Tongue (tissue), 1 donor: ENCODE measurements at regions not wholly inside any gene's neighbourhood (a gene's known extent, or its start where the extent isn't known, plus 50 kb on each side); places are given as distances from the start of the nearest gene placed in this dataset.
"Not testable (repeated sequence)": the region's sequence is repeated elsewhere in the genome, so short reads cannot be mapped to it uniquely, and the experiment has no call there.

Source experiments
- DNase-seq: peaks from one replicate; pipeline ENCODE4 v3.0.0-alpha.2; 2015

DNA sequence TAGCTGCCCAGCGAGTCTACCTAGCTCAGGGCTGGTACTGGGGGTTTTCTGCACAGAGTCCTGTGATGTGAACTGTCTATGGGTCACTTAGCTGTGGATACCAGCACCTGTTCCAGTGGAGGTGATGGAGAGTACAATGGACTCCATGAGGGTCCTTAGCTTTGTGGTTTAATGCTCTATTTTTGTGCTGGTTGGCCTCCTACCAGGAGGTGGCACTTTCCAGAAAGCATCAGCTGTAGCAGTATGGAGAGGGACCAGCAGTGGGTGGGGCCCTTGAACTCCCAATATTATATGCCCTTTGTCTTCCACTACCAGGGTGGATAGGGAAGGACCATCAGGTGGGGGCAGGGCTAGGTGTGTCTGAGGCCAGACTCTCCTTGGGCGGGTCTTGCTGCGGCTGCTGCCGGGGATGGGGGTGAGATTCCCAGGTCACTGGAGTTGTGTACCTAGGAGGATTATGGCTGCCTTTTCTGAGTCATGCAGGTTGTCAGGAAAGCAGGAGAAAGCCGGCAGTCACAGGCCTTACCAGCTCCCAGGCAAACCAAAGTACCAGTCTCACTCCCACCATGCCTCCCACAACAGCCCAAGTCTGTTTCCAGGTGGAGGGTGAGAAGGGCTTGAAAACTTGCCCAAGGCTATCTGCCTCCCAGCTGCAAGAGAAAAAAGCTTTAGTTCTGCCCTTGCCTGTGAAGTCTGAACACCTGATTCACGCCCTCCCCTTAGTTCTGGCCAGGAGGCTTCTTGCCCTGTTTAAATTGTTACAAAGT is 163.0 kb upstream of the NUDT4 start:
- DNase-seq = no peak

DNA sequence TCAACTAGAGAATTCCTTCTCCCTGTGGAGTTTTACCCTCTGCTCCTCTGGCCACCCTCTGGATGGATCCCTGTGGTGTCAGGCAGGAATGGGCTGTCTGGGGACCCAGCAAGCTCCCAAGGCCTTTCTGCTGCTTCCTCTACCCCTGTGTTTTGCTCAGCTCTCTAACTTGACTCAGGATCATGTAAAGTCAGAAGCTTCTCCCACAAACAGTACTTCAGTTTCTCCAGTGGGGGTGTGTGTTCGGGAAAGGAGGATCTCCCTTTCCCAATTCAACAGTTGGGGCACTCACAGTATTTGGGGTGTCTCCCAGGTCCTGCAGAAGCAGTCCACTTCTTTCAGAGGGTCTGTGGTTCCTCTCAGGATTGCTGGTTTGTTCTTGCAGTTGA is 162.4 kb upstream of the NUDT4 start:
- no peak for DNase-seq

DNA sequence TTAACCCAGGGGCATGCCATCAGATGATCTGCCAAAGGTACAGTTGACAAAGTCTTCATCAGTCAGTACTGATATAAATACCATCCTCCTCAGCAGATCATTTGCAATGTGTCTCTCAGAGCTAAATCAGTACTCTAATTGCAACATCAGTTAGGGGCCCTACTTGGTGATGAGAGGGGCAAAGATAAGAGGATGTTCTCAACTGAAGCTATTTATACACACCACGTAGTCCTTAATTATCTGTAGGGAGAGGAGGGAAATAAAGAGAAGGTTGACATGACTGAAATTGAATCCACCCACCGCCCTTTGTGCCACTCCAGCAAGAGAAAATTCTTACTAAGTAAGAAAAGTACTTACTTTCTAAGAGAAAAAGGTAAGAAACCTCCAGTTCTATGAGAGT is 157.8 kb upstream of the NUDT4 start:
- peak; percentile 69 for DNase-seq

DNA sequence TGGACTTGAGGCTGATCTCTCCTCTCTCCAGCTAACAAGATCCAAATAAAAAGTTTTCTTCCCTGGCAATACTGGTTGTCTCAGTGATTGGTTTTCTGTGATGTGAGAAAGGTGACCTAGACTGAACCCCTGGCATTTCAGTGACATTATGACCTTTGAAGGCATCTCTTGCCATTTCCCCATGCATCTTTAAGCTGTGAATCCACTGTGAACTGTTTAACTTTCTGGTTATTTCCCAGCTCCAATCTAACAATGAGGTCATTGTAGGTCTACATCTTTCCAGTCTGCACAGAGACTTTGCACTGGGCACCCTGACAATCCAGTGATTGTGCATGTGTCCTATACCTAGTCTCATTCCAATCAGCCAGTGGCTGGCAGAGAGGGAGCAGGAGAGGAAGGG is 155.9 kb upstream of the NUDT4 start:
- no peak for DNase-seq

DNA sequence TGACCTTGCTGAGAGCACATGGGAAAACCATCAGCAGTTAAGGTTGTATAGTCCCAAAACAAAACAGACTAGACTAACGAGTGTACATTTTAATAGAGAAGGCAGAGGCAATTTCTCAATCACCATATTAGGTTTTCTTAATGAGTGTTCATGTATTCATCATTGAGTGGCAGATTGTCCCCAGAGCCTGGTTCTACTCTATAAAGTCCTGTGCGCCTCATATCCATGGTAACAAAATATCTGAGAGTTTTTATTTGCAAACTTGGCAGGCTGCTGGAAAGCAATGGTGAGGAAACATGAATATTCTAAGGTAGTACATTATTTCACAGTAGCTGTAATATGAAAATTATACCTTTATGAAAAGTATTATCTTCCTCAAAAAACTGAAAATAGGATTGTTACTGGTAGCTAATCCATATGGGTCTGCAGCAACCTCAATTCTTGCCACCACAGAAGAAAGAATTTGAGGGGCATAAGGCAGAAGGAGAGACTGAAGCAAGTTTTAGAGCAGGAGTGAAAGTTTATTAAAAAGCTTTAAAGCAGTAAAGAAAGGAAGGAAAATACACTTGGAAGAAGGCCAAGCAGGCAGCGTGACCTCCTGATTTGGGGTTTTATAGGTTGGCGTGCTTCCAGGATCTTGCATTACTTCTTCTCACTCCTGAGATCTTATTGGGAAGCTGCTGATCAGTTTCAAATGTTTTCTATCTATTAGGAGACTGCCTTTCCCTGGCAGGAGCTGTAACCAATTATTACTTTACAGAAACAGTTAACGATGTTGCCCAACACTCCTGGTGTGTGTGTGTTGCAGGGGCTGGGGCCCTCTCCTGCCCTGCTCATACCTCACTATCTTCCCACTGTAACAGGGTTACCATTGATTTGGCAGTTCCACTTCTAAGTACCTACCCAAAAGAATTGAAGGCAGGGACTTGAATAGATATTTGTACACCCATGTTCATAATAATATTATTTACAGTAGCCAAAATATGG is 154.0 kb upstream of the NUDT4 start:
- DNase-seq = peak; percentile 61

DNA sequence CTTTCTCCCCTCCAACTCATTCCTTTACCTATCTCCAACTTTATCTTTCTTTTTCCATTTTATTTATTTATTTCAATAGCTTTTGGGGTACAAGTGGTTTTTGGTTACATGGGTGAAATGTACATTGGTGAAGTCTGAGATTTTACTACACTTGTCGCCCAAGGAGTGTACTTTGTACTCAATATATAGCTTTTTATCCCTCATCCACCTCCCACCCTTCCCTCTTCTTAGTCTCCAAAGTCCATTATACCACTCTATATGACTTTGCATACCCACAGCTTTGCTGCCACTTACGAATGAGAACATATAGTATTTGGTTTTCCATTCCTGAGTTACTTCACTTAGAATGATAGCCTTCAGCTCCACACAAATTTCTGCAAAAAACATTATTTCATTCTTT is 152.6 kb upstream of the NUDT4 start:
- DNase-seq = no peak

DNA sequence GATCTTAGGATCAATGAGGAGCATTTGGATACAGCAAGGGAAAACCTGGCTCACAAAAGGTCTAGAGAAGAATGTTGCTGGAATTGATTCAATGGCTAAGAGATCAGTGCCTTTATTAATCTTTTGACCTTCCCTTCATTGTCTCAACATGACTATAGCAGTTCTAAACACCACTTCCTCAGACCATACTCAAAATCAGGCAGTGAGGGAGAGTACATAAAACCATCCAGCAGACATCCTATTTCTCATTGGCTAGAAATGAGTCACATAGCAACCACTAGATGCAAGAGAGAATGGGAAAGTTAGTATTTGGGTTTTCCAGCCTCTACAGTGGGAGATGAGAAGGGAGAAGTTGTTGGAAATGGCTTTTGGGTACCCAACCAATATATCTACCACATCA is 151.4 kb upstream of the NUDT4 start:
- no peak for DNase-seq

DNA sequence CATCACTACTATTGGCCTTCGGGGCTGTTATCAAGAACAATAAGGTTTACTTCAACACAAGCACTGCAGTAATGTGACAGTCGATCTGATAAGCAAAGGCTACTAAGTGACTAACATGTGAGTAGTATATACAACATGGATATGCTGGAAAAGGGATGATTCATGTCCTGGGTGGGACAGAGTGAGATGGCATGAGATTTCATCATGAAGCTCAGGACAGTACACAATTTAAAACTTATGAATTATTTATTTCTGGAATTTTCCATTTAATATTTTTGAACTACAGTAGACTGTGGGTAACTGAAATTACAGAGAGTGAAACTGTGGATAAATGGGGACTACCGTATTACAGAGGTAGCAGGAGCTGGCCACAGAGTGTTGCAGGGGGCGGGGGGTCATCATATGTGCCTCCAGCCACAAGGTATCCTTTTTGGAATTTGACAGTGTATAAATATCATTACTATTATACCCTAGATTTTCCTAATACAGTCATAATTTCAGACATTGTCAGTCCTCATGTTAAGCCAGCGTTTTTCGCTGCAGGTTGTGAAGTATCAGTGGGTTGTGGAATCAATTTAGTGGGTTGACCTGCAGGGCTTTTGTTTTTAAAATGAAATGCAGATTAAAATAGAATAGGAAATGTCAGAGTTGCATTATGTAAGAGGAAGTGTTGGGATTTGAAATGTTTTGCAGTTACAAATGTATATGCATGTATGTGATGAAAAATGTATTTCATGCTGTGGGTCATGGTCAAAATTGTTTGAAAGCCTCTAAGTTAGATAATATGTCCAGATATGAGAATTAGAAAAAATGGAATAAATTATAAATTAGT is 148.0 kb upstream of the NUDT4 start:
- DNase-seq = no peak

DNA sequence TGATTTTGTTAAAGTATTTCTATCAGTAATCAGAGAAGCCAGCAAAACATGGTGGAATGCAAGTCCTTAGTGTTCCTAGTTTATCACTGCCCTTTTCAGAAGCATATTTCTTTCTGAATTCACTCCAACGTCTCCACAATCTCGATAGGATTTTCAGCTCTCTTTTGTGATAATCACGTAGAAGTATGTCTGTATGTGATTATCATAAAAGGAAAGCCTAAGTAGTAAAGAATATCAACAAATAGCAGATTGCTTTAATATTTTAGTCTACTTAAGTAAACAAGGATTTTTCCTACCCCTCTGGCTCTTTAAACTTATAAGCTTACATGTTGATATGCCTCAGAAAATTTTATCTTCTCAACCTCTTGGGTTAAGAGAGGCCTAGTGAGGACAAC is 147.4 kb upstream of the NUDT4 start:
- no peak for DNase-seq

DNA sequence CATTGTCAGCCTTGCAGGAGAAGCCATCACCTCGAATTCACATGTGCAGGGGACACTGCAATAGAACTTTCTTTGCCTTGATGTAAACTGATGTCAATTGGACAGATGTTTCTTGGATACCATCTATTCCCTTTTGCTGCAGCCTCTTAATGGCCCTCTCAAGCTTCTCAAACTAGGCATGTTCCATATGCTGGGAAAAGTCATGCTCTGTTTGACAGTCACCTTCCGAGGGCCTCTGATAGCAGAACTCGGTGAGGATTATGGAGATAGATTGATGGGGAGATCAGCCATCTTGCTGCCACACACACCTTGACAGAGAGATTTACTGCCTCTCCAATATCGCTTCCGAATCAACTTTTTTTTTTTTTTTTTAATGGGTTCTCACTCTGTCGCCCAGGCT is 145.8 kb upstream of the NUDT4 start:
- no peak for DNase-seq

DNA sequence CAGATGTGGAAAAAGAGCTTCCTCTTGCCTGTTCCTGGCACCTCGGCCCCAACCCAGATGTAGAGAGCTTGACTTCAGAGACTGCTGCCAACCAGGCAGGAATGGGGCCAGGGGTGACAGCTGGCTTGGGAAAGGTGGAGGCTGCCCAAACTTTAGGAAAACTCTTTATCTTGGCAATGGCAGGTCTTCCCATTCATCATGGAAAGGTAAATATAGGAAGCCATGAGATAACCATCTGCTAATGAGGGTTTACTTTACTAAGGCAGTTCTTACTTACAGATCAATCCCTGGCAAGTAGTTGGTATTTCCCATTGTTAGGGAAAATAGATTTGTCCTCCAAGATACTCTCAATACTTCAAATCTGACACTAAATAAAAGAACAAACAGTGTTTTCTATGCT is 143.1 kb upstream of the NUDT4 start:
- DNase-seq = peak; percentile 43

DNA sequence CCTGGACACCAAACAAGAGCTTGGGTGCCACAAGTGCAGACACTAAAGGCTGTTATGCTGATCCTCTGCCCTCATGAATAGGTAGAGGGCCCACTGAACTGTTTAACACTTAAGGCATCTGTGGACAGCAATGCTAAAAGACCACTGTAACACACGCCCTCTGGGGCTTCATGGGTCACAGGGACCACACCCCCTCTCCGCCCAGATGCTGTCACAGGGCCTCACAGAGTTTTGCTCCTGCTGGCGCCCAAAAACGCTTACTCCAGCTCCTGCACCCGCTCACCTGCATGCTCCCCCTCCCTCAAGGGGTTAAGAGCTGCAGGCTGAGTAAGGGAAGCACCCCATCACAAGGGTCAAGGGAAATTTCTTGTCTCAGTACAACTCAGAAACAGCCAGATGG is 141.8 kb upstream of the NUDT4 start:
- DNase-seq = no peak

DNA sequence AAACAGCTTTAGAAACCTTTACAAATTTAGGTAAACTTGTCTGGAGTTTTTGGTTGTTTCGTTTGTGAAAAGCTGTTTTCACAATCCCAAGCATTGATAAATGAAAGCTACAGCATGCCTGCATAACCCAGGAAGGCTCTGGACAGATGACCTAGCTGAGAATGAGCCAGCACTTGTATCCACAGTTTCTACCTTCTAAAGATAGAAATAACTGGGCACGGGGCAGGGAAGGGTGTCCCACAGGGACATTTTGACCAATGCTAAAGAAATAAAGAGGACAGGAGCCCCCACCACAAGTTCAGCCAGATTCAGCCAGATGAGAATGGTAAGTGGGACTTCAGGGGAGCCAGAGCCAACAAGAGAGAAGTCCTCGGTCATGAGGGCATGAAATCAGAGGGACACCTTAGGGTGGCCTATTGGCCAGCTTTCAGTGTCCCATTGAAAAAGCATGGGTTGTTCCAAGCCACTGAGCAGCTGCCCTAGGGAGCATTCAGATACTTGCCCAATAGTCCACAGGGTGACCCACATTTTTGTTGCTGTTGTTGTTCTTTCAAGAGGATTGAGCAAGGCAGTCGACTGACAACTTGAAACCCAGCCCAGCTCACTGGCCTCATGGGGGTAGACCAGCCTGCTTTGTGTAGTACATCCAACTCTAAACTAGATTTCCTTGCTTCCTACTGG is 140.3 kb upstream of the NUDT4 start:
- no peak for DNase-seq

DNA sequence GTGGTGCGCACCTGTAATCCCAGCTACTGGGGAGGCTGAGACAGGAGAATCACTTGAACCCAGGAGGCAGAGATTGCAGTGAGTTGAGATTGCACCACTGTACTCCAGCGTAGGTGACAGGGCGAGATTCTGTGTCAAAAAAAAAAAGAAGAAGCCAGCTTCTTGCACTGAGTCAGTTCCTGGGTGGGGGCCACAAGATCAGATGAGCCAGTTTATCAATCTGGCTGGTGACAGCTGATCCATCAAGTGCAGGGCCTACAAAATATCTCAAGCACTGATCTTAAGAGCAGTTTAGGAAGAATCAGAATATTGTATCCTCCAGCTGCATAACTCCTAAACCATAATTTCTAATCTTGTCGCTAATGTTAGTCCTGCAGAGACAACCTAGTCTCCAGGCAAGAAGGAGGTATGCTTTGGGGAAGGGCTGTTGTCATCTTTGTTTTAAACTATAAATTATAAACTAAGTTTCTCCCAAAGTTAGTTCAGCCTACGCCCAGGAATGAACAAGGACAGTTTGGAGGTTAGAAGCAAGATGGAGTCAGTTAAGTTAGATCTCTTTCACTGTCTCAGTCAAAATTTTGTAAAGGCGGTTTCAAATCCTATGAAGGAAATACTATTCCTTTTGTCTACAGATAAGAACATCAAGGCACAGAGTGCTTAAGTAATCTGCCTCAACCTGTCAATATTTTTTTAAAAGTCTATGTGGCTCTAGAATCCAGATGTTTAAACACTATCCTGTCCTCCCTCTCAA is 139.0 kb upstream of the NUDT4 start:
- DNase-seq = not testable (repeated sequence)

DNA sequence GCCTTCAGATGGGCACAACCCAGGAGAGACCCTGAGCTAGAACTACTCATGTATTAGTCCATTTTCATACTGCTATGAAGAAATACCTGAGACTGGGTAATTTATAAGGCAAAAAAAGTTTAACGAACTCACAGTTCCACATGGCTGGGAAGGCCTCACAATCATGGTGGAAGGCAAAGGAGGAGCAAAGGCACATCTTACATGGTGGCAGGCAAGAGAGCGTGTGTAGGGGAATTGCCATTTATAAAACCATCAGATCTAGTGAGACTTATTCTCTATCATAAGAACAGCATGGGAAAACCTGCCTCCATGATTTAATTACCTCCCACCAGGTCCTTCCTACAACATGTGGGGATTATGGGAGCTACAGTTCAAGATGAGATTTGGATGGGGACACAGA is 137.9 kb upstream of the NUDT4 start:
- DNase-seq = not testable (repeated sequence)

DNA sequence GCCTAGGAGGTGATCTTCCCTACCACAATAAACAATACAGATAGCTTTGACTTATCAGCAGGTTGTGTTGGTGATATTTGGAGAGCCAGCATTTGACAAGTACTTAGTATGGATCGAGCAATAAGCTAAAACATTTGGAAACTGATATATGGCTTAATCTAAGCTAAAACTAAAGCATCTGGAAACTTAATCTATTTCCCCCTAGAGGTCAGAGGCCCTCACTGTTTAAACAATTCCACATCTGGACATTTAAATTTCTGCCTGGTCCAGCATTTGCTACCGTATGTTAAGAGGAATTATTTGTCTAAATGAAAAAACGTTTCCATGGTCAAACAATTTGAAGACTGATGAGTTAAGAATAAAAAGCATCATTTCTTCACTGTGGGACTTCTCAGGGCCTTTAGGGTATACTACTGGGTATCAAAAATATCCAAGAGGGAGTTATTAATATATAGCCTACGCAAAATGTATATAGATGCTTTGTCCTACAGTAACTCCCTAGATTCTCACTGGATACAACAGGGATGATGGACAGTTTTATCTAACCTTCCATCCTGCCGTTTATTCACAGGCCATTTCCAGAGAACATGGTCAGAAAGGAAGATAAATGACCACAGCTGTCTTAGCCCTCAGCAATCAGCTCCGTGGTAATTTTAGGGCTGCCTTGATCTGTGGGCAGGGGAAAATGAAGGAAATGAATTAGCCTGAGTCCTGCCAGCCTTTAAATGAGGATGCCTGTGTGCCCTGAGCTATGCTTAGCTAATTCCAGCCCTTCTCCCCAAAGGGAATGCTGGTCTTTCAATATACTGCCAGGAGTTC is 135.4 kb upstream of the NUDT4 start:
- DNase-seq = peak; percentile 52

DNA sequence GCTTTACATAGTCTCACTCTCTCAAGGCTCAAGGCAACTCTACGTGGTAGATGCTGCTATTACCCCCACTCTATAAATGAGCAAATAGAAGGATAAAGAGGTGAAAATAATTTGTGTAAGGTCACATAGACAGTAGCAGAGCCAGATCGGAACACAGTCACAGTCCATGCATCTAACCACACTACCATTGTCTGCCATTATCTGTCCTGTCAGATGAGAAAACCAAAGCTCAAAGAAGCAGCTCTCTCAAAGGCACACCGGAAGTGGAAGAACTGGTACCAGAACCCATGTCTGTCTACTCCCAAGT is 134.4 kb upstream of the NUDT4 start:
- no peak for DNase-seq

DNA sequence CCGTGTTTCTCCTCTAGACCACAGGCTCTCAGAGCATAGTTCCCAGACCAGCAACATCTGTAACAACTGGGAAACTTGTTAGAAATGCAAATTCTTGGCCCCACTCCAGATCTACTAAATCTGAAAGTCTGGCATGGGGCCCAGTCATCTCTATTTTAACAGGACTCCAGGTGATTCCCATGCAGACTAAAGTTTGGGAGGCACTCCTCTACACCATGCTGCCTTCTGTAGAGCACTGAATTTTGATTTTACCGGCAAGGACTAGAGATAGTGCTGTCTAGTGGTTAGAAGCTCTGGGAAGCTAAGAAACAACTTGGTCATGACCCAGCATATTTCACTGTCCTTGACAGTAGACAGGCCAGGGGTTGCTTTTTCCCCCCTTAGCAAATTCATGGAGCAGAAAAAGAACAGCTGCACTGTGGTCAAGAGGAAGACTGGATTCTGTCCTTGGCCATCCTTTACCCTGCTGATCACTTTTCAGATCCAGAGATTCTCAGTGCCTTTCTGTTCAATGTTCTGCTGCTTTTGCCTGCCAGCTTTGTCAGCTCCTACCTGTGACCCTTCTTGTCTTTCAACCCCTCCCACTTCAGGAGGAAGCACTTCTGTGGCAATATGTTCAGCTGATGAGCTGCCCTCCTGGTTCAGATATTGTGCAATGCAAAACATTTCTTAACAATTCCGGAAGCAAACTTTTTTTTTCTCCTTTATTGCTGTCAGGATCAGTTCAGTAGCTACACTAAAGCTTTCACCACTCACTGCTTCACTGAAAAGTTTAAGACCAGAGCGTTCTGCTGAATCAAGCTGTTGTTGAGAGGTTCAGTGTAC is 133.8 kb upstream of the NUDT4 start:
- DNase-seq = peak; percentile 46

DNA sequence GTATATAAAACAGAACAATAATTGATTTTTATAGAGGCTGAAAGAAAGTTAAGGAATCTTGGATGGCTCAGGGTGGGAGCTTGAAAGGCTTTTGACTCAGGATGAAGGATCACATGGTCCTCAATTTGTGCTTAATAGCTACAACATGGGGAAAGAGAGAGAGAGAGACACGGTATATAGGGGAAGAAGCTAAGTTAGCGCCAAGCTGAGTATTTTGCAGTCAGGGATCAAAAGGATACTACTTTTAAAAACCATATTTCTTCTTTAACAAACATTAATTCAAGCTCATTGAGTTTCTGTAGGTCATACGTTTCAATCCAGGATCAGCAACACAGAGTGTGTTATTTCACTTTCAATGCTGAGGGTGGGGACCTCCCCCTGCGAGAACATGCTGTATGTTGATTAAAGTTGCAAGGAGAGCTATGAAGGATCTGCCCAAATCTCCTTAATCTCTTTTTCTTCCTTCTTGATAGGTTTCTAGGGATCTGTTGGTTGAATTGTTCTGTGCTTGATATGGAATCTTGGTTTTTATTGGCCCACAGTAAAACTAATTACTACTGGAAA is 133.1 kb upstream of the NUDT4 start:
- DNase-seq = no peak
